Fibroblast of pulmonary artery (primary cell): ENCODE measurements at regions not wholly inside any gene's neighbourhood (a gene's known extent, or its start where the extent isn't known, plus 50 kb on each side); places are given as distances from the start of the nearest gene placed in this dataset.
A peak's percentile ranks its signal among the peaks of the same experiment; 100 is the strongest.

ENCODE experiments used
- DNase-seq: peaks from one replicate; pipeline ENCODE4 v3.0.0-alpha.2; 2010; ENCODE audit warnings: low read depth
- H3K4me3 ChIP-seq: replicated peaks from 2 replicates; pipeline ENCODE4 v1.5.1; 2011; ENCODE audit warnings: low read depth, mild to moderate bottlenecking, control low read depth, low read length, moderate library complexity
- CTCF ChIP-seq: IDR thresholded peaks from 2 replicates; pipeline ENCODE4 v1.5.1; 2011; ENCODE audit warnings: mild to moderate bottlenecking, control low read depth, low read length, inconsistent platforms; ENCODE audit errors: missing control alignments

GRCh38 chr5:2696156-2696807 lies 55.2 kb downstream of the IRX2 start:
- TF ChIP-seq CTCF: no peak
- H3K4me3 ChIP-seq: no peak overlapping the region
- DNase-seq: no peak

GRCh38 chr5:2695200-2695891 lies 56.1 kb downstream of the IRX2 start:
- DNase-seq: peak; percentile 59
- H3K4me3 ChIP-seq: no peak overlapping the region
- no peak for TF ChIP-seq CTCF

GRCh38 chr5:2691530-2691929 lies 59.9 kb downstream of the IRX2 start:
- H3K4me3 ChIP-seq: no peak overlapping the region
- DNase-seq: no peak
- no peak for TF ChIP-seq CTCF

GRCh38 chr5:2690293-2690692 lies 61.2 kb downstream of the IRX2 start:
- DNase-seq: no peak
- no peak overlapping the region for H3K4me3 ChIP-seq
- TF ChIP-seq CTCF: no peak

- no peak for TF ChIP-seq CTCF
- DNase-seq: no peak
- H3K4me3 ChIP-seq: no peak overlapping the region
Measured at GRCh38 chr5:2688586-2688985, 62.9 kb downstream of the IRX2 start.

- DNase-seq: no peak
- H3K4me3 ChIP-seq: no peak overlapping the region
- TF ChIP-seq CTCF: no peak
Measured at GRCh38 chr5:2687746-2688145, 63.7 kb downstream of the IRX2 start.
